DOHH2 (cell line): ENCODE measurements at regions not wholly inside any gene's neighbourhood (a gene's known extent, or its start where the extent isn't known, plus 50 kb on each side); places are given as distances from the start of the nearest gene placed in this dataset.

Experiments
- H3F3A ChIP-seq: fragments of 200-600 bp; sonication (generic), shearing (Covaris generic); 2 replicates; pipeline ENCODE4 v1.6.0; 2016; ENCODE audit warnings: antibody characterized with exemption, mild to moderate bottlenecking; ENCODE audit not compliant: control insufficient read depth, insufficient read depth
- H3K27ac ChIP-seq: fragments of 200-600 bp; sonication (generic); 2 replicates; pipeline ENCODE4 v1.5.1; 2014; ENCODE audit warnings: low read depth, mild to moderate bottlenecking, low read length, moderate library complexity
- H3K27me3 ChIP-seq: fragments of 200-600 bp; sonication (generic); 2 replicates; pipeline ENCODE4 v1.6.1; 2014; ENCODE audit warnings: mild to moderate bottlenecking, low read length, mixed read lengths; ENCODE audit not compliant: control insufficient read depth
- H3K36me3 ChIP-seq: fragments of 200-600 bp; sonication (generic); 2 replicates; pipeline ENCODE4 v1.6.1; 2014; ENCODE audit warnings: mild to moderate bottlenecking, low read length, moderate library complexity, mixed read lengths; ENCODE audit not compliant: control insufficient read depth
- H3K4me1 ChIP-seq: fragments of 200-600 bp; sonication (generic); 2 replicates; pipeline ENCODE4 v1.6.1; 2014; ENCODE audit warnings: mild to moderate bottlenecking, low read length, mixed read lengths; ENCODE audit not compliant: control insufficient read depth
- H3K4me2 ChIP-seq: fragments of 200-600 bp; sonication (generic); 2 replicates; pipeline ENCODE4 v1.6.0; 2014; ENCODE audit warnings: mild to moderate bottlenecking, low read length, moderate library complexity
- H3K4me3 ChIP-seq: fragments of 200-600 bp; sonication (generic); 2 replicates; pipeline ENCODE4 v1.5.1; 2014; ENCODE audit warnings: mild to moderate bottlenecking, low read length, mixed read lengths
- H3K79me2 ChIP-seq: fragments of 200-600 bp; sonication (generic); 2 replicates; pipeline ENCODE4 v1.6.1; 2014; ENCODE audit warnings: mild to moderate bottlenecking, low read length, mixed read lengths; ENCODE audit not compliant: control insufficient read depth
- H3K9me2 ChIP-seq: fragments of 200-600 bp; sonication (generic); replicated peaks from 2 replicates; pipeline ENCODE4 v1.6.1; 2014; ENCODE audit warnings: mild to moderate bottlenecking, low read length, mixed read lengths; ENCODE audit not compliant: control insufficient read depth
- H3K9me3 ChIP-seq: fragments of 200-600 bp; sonication (generic); 2 replicates; pipeline ENCODE4 v1.6.1; 2014; ENCODE audit warnings: antibody characterized with exemption, low read length, mixed read lengths; ENCODE audit not compliant: control insufficient read depth, insufficient read depth
- H4K20me1 ChIP-seq: fragments of 200-600 bp; sonication (generic); 2 replicates; pipeline ENCODE4 v1.6.0; 2014; ENCODE audit warnings: low read depth, mild to moderate bottlenecking, antibody characterized with exemption, low read length, moderate library complexity; ENCODE audit not compliant: control insufficient read depth, insufficient read depth
- CTCF ChIP-seq: fragments of 200-600 bp; sonication (generic); IDR thresholded peaks from one replicate; pipeline ENCODE4 v1.5.1; 2014; ENCODE audit warnings: antibody characterized with exemption, mild to moderate bottlenecking, low read depth, low read length; ENCODE audit not compliant: poor library complexity, severe bottlenecking
- EZH2phosphoT487 ChIP-seq: fragments of 200-600 bp; sonication (generic); IDR thresholded peaks from 2 replicates; pipeline ENCODE4 v1.6.1; 2017; ENCODE audit warnings: borderline replicate concordance, mild to moderate bottlenecking, antibody characterized with exemption, low read length, moderate library complexity, mixed read lengths

- Histone ChIP-seq H3K9me3 (no peaks in the 10 kb centered on the region), H3K79me2 (no peaks in the 10 kb centered on the region), H3K27me3 (no peaks in the 10 kb centered on the region), H3K4me3 (no peak overlapping the region), H3K36me3 (no peaks in the 10 kb centered on the region), H4K20me1 (no peaks in the 10 kb centered on the region), H3K27ac (no peak overlapping the region), H3K9me2 (no peaks in the 10 kb centered on the region), H3F3A (no peaks in the 10 kb centered on the region), H3K4me1 (no peaks in the 10 kb centered on the region), H3K4me2 (no peak overlapping the region)
- no peak for TF ChIP-seq EZH2phosphoT487
- TF ChIP-seq CTCF, result no peak
Measured at GRCh38 chr5:156004754-156005153, 322.2 kb upstream of the SGCD start.

GRCh38 chr5:156006026-156006647 lies 320.8 kb upstream of the SGCD start:
- no peak overlapping the region for H3K4me2 ChIP-seq
- H3K27me3 ChIP-seq, result no peaks in the 10 kb centered on the region
- TF ChIP-seq EZH2phosphoT487 (no peak), CTCF (no peak)
- no peaks in the 10 kb centered on the region for H3K36me3 ChIP-seq
- no peaks in the 10 kb centered on the region for H3K79me2 ChIP-seq
- no peaks in the 10 kb centered on the region for H4K20me1 ChIP-seq
- no peak overlapping the region for H3K4me3 ChIP-seq
- no peak overlapping the region for H3K27ac ChIP-seq
- H3K9me3 ChIP-seq, result no peaks in the 10 kb centered on the region
- no peaks in the 10 kb centered on the region for H3K4me1 ChIP-seq
- no peaks in the 10 kb centered on the region for H3F3A ChIP-seq
- no peaks in the 10 kb centered on the region for H3K9me2 ChIP-seq

- Histone ChIP-seq H3K4me1 (no peaks in the 10 kb centered on the region), H4K20me1 (no peaks in the 10 kb centered on the region), H3K27me3 (no peaks in the 10 kb centered on the region), H3K4me2 (no peak overlapping the region), H3K27ac (no peak overlapping the region), H3K36me3 (no peaks in the 10 kb centered on the region), H3F3A (no peaks in the 10 kb centered on the region), H3K9me3 (no peaks in the 10 kb centered on the region), H3K9me2 (no peaks in the 10 kb centered on the region), H3K79me2 (no peaks in the 10 kb centered on the region), H3K4me3 (no peak overlapping the region)
- TF ChIP-seq EZH2phosphoT487, result no peak
- no peak for TF ChIP-seq CTCF
Measured at GRCh38 chr5:156008844-156009243, 318.1 kb upstream of the SGCD start.

- H3K4me2 ChIP-seq, result no peak overlapping the region
- H3K4me1 ChIP-seq, result no peaks in the 10 kb centered on the region
Measured at GRCh38 chr5:156009583-156009982, 317.4 kb upstream of the SGCD start.

More at GRCh38 chr5:156009583-156009982, 317.4 kb upstream of the SGCD start:
- H3K9me2 ChIP-seq, result no peaks in the 10 kb centered on the region
- H3K36me3 ChIP-seq, result no peaks in the 10 kb centered on the region
- H3F3A ChIP-seq, result no peaks in the 10 kb centered on the region
- H3K79me2 ChIP-seq, result no peaks in the 10 kb centered on the region
- H3K4me3 ChIP-seq, result no peak overlapping the region
- H3K9me3 ChIP-seq, result no peaks in the 10 kb centered on the region
- TF ChIP-seq EZH2phosphoT487 (no peak), CTCF (no peak)
- no peaks in the 10 kb centered on the region for H4K20me1 ChIP-seq
- H3K27me3 ChIP-seq, result no peaks in the 10 kb centered on the region
- H3K27ac ChIP-seq, result no peak overlapping the region
